Rectal smooth muscle tissue (tissue), 1 donor: ENCODE measurements at regions not wholly inside any gene's neighbourhood (a gene's known extent, or its start where the extent isn't known, plus 50 kb on each side); places are given as distances from the start of the nearest gene placed in this dataset.

ENCODE experiments used
- H3K27ac ChIP-seq: one replicate; pipeline ENCODE4 v1.7.0; 2013; ENCODE audit warnings: low read depth, low read length, inconsistent platforms
- H3K27me3 ChIP-seq: one replicate; pipeline ENCODE4 v1.7.0; 2013; ENCODE audit warnings: low read length; ENCODE audit not compliant: control insufficient read depth, insufficient read depth
- H3K36me3 ChIP-seq: one replicate; pipeline ENCODE4 v1.7.0; 2013; ENCODE audit warnings: low read length; ENCODE audit not compliant: control insufficient read depth, insufficient read depth
- H3K4me1 ChIP-seq: one replicate; pipeline ENCODE4 v1.7.0; 2013; ENCODE audit warnings: low read length; ENCODE audit not compliant: control insufficient read depth, insufficient read depth
- H3K4me3 ChIP-seq: one replicate; pipeline ENCODE4 v1.7.0; 2013; ENCODE audit warnings: low read length
- H3K9ac ChIP-seq: one replicate; pipeline ENCODE4 v1.7.0; 2013; ENCODE audit warnings: low read length

GRCh38 chr6:111970426-111970825 is 83.5 kb upstream of the CCN6 start:
- H3K4me1 ChIP-seq: peaks cover 9% of the 10 kb centered on the region
- no peak overlapping the region for H3K4me3 ChIP-seq
- H3K36me3 ChIP-seq: no peaks in the 10 kb centered on the region
- H3K27ac ChIP-seq: no peak overlapping the region
- no peaks in the 10 kb centered on the region for H3K27me3 ChIP-seq
- H3K9ac ChIP-seq: no peak overlapping the region

GRCh38 chr6:111971181-111971841 is 82.6 kb upstream of the CCN6 start:
- no peaks in the 10 kb centered on the region for H3K27me3 ChIP-seq
- no peak overlapping the region for H3K27ac ChIP-seq
- no peak overlapping the region for H3K4me3 ChIP-seq
- peaks cover 9% of the 10 kb centered on the region for H3K4me1 ChIP-seq
- H3K36me3 ChIP-seq: no peaks in the 10 kb centered on the region
- H3K9ac ChIP-seq: no peak overlapping the region

- H3K27me3 ChIP-seq: no peaks in the 10 kb centered on the region
- H3K27ac ChIP-seq: no peak overlapping the region
- H3K4me3 ChIP-seq: no peak overlapping the region
- H3K9ac ChIP-seq: no peak overlapping the region
- no peaks in the 10 kb centered on the region for H3K36me3 ChIP-seq
- peaks cover 9% of the 10 kb centered on the region for H3K4me1 ChIP-seq
Measured at GRCh38 chr6:111971866-111972532, 81.9 kb upstream of the CCN6 start.

- H3K36me3 ChIP-seq: no peaks in the 10 kb centered on the region
- peak overlapping the region; percentile 51 for H3K27ac ChIP-seq
- H3K4me3 ChIP-seq: no peak overlapping the region
- H3K4me1 ChIP-seq: peaks cover 9% of the 10 kb centered on the region
- H3K27me3 ChIP-seq: no peaks in the 10 kb centered on the region
- H3K9ac ChIP-seq: no peak overlapping the region
Measured at GRCh38 chr6:111972745-111973117, 81.2 kb upstream of the CCN6 start.

GRCh38 chr6:111973118-111973761 is 80.7 kb upstream of the CCN6 start:
- Histone ChIP-seq H3K4me1 (peaks cover 9% of the 10 kb centered on the region), H3K4me3 (no peak overlapping the region), H3K36me3 (no peaks in the 10 kb centered on the region), H3K27me3 (no peaks in the 10 kb centered on the region), H3K27ac (peak overlapping the region; percentile 51), H3K9ac (no peak overlapping the region)

- Histone ChIP-seq H3K4me1 (peaks cover 9% of the 10 kb centered on the region), H3K36me3 (no peaks in the 10 kb centered on the region), H3K4me3 (no peak overlapping the region), H3K27ac (no peak overlapping the region), H3K9ac (no peak overlapping the region), H3K27me3 (no peaks in the 10 kb centered on the region)
Measured at GRCh38 chr6:111973927-111974639, 79.8 kb upstream of the CCN6 start.

GRCh38 chr6:111975466-111975865 is 78.4 kb upstream of the CCN6 start:
- Histone ChIP-seq H3K36me3 (no peaks in the 10 kb centered on the region), H3K9ac (no peak overlapping the region), H3K4me1 (peaks cover 9% of the 10 kb centered on the region), H3K27me3 (no peaks in the 10 kb centered on the region), H3K4me3 (no peak overlapping the region), H3K27ac (no peak overlapping the region)

GRCh38 chr6:111976139-111976538 is 77.8 kb upstream of the CCN6 start:
- Histone ChIP-seq H3K27ac (no peak overlapping the region), H3K9ac (no peak overlapping the region), H3K4me3 (no peak overlapping the region), H3K36me3 (no peaks in the 10 kb centered on the region), H3K4me1 (peaks cover 9% of the 10 kb centered on the region), H3K27me3 (no peaks in the 10 kb centered on the region)

- H3K27me3 ChIP-seq: no peaks in the 10 kb centered on the region
- peaks cover 3% of the 10 kb centered on the region for H3K4me1 ChIP-seq
- no peaks in the 10 kb centered on the region for H3K36me3 ChIP-seq
- H3K27ac ChIP-seq: no peak overlapping the region
- no peak overlapping the region for H3K9ac ChIP-seq
- H3K4me3 ChIP-seq: no peak overlapping the region
Measured at GRCh38 chr6:111978532-111979149, 75.3 kb upstream of the CCN6 start.

- no peaks in the 10 kb centered on the region for H3K4me1 ChIP-seq
- no peak overlapping the region for H3K4me3 ChIP-seq
- no peaks in the 10 kb centered on the region for H3K36me3 ChIP-seq
- no peak overlapping the region for H3K27ac ChIP-seq
- H3K9ac ChIP-seq: no peak overlapping the region
- no peaks in the 10 kb centered on the region for H3K27me3 ChIP-seq
Measured at GRCh38 chr6:111979633-111980032, 74.3 kb upstream of the CCN6 start.

GRCh38 chr6:111980143-111980542 is 73.8 kb upstream of the CCN6 start:
- H3K36me3 ChIP-seq: no peaks in the 10 kb centered on the region
- H3K4me3 ChIP-seq: no peak overlapping the region
- no peak overlapping the region for H3K27ac ChIP-seq
- no peak overlapping the region for H3K9ac ChIP-seq
- H3K27me3 ChIP-seq: no peaks in the 10 kb centered on the region
- no peaks in the 10 kb centered on the region for H3K4me1 ChIP-seq
